WTC11 (cell line): ENCODE measurements at regions not wholly inside any gene's neighbourhood (a gene's known extent, or its start where the extent isn't known, plus 50 kb on each side); places are given as distances from the start of the nearest gene placed in this dataset.

Source experiments
- ATAC-seq: fragments of 200-7000 bp; cut with Tn5 transposase; 2 replicates; pipeline ENCODE4 v1.10.0; 2021; ENCODE audit warnings: mild to moderate bottlenecking, moderate library complexity
- CTCF ChIA-PET: fragments of 300-600 bp; sonication (Branson Sonifier 250); formaldehyde crosslinking; loops from one replicate; lab custom pipeline; 2021; ENCODE audit warnings: antibody characterized with exemption; lab: Charles Lee
- POLR2A ChIA-PET: fragments of 350-600 bp; sonication (Branson Sonifier 250); formaldehyde crosslinking; loops from one replicate; lab custom pipeline; 2021; ENCODE audit warnings: antibody characterized with exemption; lab: Charles Lee
- DNase-seq: peaks from one replicate; pipeline ENCODE4 v3.0.0; 2021; ENCODE audit warnings: low spot score
- H3K27ac Mint-ChIP-seq: 2 replicates; pipeline ENCODE4 v1.8.0; 2021; ENCODE audit warnings: mixed read lengths
- H3K27me3 Mint-ChIP-seq: 2 replicates; pipeline ENCODE4 v1.8.0; 2021; ENCODE audit warnings: low read depth, mild to moderate bottlenecking, moderate library complexity, mixed read lengths
- H3K36me3 Mint-ChIP-seq: 2 replicates; pipeline ENCODE4 v1.8.0; 2021; ENCODE audit warnings: mixed read lengths
- H3K4me1 Mint-ChIP-seq: 2 replicates; pipeline ENCODE4 v1.8.0; 2022; ENCODE audit warnings: mixed read lengths
- H3K4me3 Mint-ChIP-seq: 2 replicates; pipeline ENCODE4 v1.8.0; 2021; ENCODE audit warnings: mild to moderate bottlenecking, moderate library complexity, mixed read lengths
- H3K9me3 Mint-ChIP-seq: 2 replicates; pipeline ENCODE4 v1.8.0; 2021; ENCODE audit warnings: mixed read lengths
- CREM ChIP-seq: sonication (generic); formaldehyde crosslinking; IDR thresholded peaks from 2 replicates; pipeline ENCODE4 v1.8.1; 2022; ENCODE audit warnings: mild to moderate bottlenecking, missing genetic modification reagents, moderate library complexity
- E2F1 ChIP-seq: sonication (generic); formaldehyde crosslinking; IDR thresholded peaks from 2 replicates; pipeline ENCODE4 v1.8.0; 2022; ENCODE audit warnings: mild to moderate bottlenecking, missing genetic modification reagents
- E2F4 ChIP-seq: sonication (generic); formaldehyde crosslinking; IDR thresholded peaks from 2 replicates; pipeline ENCODE4 v1.8.1; 2022; ENCODE audit warnings: low read depth, mild to moderate bottlenecking, moderate library complexity, missing genetic modification reagents, borderline replicate concordance
- ERG ChIP-seq: fragments of 250-450 bp; sonication (Bioruptor Pico); IDR thresholded peaks from 2 replicates; pipeline ENCODE4 v1.8.0; 2021; ENCODE audit warnings: mild to moderate bottlenecking
- FOXP4 ChIP-seq: sonication (generic); formaldehyde crosslinking; IDR thresholded peaks from 2 replicates; pipeline ENCODE4 v1.8.0; 2022; ENCODE audit warnings: mild to moderate bottlenecking, missing genetic modification reagents
- GABPB1 ChIP-seq: sonication (generic); formaldehyde crosslinking; IDR thresholded peaks from 2 replicates; pipeline ENCODE4 v1.8.1; 2023; ENCODE audit warnings: mild to moderate bottlenecking, missing genetic modification reagents
- MAX ChIP-seq: sonication (generic); formaldehyde crosslinking; IDR thresholded peaks from 2 replicates; pipeline ENCODE4 v1.8.0; 2022; ENCODE audit warnings: mild to moderate bottlenecking, missing genetic modification reagents
- NR2C2 ChIP-seq: sonication (generic); formaldehyde crosslinking; IDR thresholded peaks from 2 replicates; pipeline ENCODE4 v1.8.0; 2022; ENCODE audit warnings: mild to moderate bottlenecking, missing genetic modification reagents
- NR3C1 ChIP-seq: sonication (generic); formaldehyde crosslinking; conservative IDR thresholded peaks from 2 replicates; pipeline ENCODE4 v1.8.1; 2023; ENCODE audit warnings: low read depth, mild to moderate bottlenecking, missing genetic modification reagents
- PRRX2 ChIP-seq: fragments of 250-450 bp; sonication (Bioruptor Pico); IDR thresholded peaks from 2 replicates; pipeline ENCODE4 v1.8.0; 2021; ENCODE audit warnings: mild to moderate bottlenecking
- SOX15 ChIP-seq: fragments of 250-450 bp; sonication (Bioruptor Pico); IDR thresholded peaks from 2 replicates; pipeline ENCODE4 v1.9.0; 2021; ENCODE audit warnings: mild to moderate bottlenecking
- TEAD1 ChIP-seq: sonication (generic); formaldehyde crosslinking; IDR thresholded peaks from 2 replicates; pipeline ENCODE4 v1.8.0; 2022; ENCODE audit warnings: mild to moderate bottlenecking, missing genetic modification reagents
- USF1 ChIP-seq: sonication (generic); formaldehyde crosslinking; IDR thresholded peaks from 2 replicates; pipeline ENCODE4 v1.8.0; 2022; ENCODE audit warnings: mild to moderate bottlenecking, missing genetic modification reagents
- ZBTB43 ChIP-seq: sonication (generic); formaldehyde crosslinking; IDR thresholded peaks from 2 replicates; pipeline ENCODE4 v1.8.1; 2023; ENCODE audit warnings: mild to moderate bottlenecking, missing genetic modification reagents
- ZNF219 ChIP-seq: sonication (generic); formaldehyde crosslinking; IDR thresholded peaks from 2 replicates; pipeline ENCODE4 v1.8.0; 2023; ENCODE audit warnings: missing genetic modification reagents, mild to moderate bottlenecking, borderline replicate concordance
- ZNF512 ChIP-seq: sonication (generic); formaldehyde crosslinking; IDR thresholded peaks from 2 replicates; pipeline ENCODE4 v1.8.1; 2022; ENCODE audit warnings: missing genetic modification reagents, borderline replicate concordance

- no peak for TF ChIP-seq E2F1 (CRISPR knock-in tag)
- no peak for TF ChIP-seq NR3C1
- TF ChIP-seq FOXP4 (CRISPR knock-in tag), result no peak
- TF ChIP-seq CREM (CRISPR knock-in tag), result no peak
- TF ChIP-seq ZNF512 (CRISPR knock-in tag), result no peak
- TF ChIP-seq SOX15, result no peak
- no peak for TF ChIP-seq ZBTB43 (CRISPR knock-in tag)
- no peak for TF ChIP-seq MAX (CRISPR knock-in tag)
These were observed 2620.0 kb downstream of the PCDH7 start (continued) for GRCh38 chr4:33340168-33340567.

GRCh38 chr4:33349376-33349775 lies 2629.2 kb downstream of the PCDH7 start:
- ChIA-PET POLR2A (no interaction called here), CTCF (no interaction called here)
- ATAC-seq, result no peak
- H3K4me3 Mint-ChIP-seq, result no peak overlapping the region
- peaks cover 2% of the 10 kb centered on the region; the same call in 1 of the 2 replicates for H3K4me1 Mint-ChIP-seq
- no peaks in the 10 kb centered on the region for H3K36me3 Mint-ChIP-seq
- H3K27me3 Mint-ChIP-seq, result no peaks in the 10 kb centered on the region
- TF ChIP-seq ZNF219 (CRISPR knock-in tag) (no peak), NR2C2 (CRISPR knock-in tag) (no peak), E2F4 (no peak), TEAD1 (no peak), PRRX2 (CRISPR knock-in tag) (no peak), ERG (CRISPR knock-in tag) (no peak), USF1 (CRISPR knock-in tag) (no peak), GABPB1 (CRISPR knock-in tag) (no peak)
- no peaks in the 10 kb centered on the region for H3K9me3 Mint-ChIP-seq
- no peak for DNase-seq
- no peak overlapping the region for H3K27ac Mint-ChIP-seq
